ENCODE measurements at regions not wholly inside any gene's neighbourhood (a gene's known extent, or its start where the extent isn't known, plus 50 kb on each side); places are given as distances from the start of the nearest gene placed in this dataset.

DNA sequence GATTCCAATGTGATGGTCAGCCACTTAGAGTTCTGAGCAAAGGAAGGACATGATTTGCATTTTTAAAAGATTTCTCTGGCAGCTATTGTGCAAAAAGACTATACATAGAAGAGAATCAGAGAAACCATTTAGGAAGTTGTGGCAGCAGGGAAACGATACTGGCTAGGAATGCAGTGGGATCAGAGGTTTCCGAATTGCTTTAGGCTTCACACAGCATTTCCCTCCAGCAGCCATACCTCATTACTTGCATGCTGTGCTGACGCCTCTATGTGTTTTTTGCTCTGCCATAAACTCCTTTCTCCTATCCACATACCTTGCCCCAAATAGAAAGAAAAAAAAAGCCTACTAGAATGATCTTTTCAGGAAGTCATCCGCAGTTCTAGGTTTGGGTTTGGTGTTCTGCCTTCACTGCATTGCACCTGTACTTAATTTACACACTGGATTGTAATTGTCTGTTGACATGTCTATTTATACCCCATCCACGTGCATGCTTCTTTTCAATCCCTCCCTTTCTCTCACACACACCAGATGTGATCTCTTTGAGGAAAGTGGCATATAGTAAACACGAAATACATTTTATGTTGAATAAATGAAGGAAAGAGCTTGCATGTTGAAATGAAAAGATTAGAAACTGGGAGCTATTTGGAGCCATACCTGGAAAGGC lies 860.3 kb upstream of the SEMA6D start:
- no peak for TF ChIP-seq POLR2A (IDR thresholded peaks at IDR 0.05)
- TF ChIP-seq, protein P1, sequence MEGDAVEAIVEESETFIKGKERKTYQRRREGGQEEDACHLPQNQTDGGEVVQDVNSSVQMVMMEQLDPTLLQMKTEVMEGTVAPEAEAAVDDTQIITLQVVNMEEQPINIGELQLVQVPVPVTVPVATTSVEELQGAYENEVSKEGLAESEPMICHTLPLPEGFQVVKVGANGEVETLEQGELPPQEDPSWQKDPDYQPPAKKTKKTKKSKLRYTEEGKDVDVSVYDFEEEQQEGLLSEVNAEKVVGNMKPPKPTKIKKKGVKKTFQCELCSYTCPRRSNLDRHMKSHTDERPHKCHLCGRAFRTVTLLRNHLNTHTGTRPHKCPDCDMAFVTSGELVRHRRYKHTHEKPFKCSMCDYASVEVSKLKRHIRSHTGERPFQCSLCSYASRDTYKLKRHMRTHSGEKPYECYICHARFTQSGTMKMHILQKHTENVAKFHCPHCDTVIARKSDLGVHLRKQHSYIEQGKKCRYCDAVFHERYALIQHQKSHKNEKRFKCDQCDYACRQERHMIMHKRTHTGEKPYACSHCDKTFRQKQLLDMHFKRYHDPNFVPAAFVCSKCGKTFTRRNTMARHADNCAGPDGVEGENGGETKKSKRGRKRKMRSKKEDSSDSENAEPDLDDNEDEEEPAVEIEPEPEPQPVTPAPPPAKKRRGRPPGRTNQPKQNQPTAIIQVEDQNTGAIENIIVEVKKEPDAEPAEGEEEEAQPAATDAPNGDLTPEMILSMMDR (IDR thresholded peaks at IDR 0.05) = no peak

All from uterus (tissue), 2 donors.